Glomerular endothelial cell (primary cell): ENCODE measurements at regions not wholly inside any gene's neighbourhood (a gene's known extent, or its start where the extent isn't known, plus 50 kb on each side); places are given as distances from the start of the nearest gene placed in this dataset.

ENCODE experiments used
- DNase-seq: peaks from one replicate; pipeline ENCODE4 v3.0.0-alpha.2; 2011; ENCODE audit warnings: low read depth, low spot score; ENCODE audit errors: extremely low read depth

GRCh38 chr22:48209473-48210197, 1447.2 kb downstream of the TBC1D22A start:
- DNase-seq, result no peak

GRCh38 chr22:48208894-48209293, 1446.4 kb downstream of the TBC1D22A start:
- no peak for DNase-seq

- no peak for DNase-seq
Observed at GRCh38 chr22:48207919-48208535, 1445.6 kb downstream of the TBC1D22A start.

- DNase-seq, result no peak
Observed at GRCh38 chr22:48205790-48206189, 1443.3 kb downstream of the TBC1D22A start.

GRCh38 chr22:48205161-48205560, 1442.7 kb downstream of the TBC1D22A start:
- DNase-seq, result no peak

GRCh38 chr22:48204296-48204695, 1441.8 kb downstream of the TBC1D22A start:
- no peak for DNase-seq

GRCh38 chr22:48199667-48200066, 1437.2 kb downstream of the TBC1D22A start:
- no peak for DNase-seq

GRCh38 chr22:48198489-48199459, 1436.3 kb downstream of the TBC1D22A start:
- DNase-seq, result no peak

- DNase-seq, result no peak
Observed at GRCh38 chr22:48197189-48197690, 1434.8 kb downstream of the TBC1D22A start.

- no peak for DNase-seq
Observed at GRCh38 chr22:48192920-48193319, 1430.5 kb downstream of the TBC1D22A start.

- no peak for DNase-seq
Observed at GRCh38 chr22:48192071-48192470, 1429.6 kb downstream of the TBC1D22A start.

GRCh38 chr22:48188231-48188721, 1425.8 kb downstream of the TBC1D22A start:
- DNase-seq, result no peak

GRCh38 chr22:48187356-48187755, 1424.9 kb downstream of the TBC1D22A start:
- DNase-seq, result no peak

GRCh38 chr22:48186146-48186790, 1423.8 kb downstream of the TBC1D22A start:
- no peak for DNase-seq

GRCh38 chr22:48185071-48186055, 1422.9 kb downstream of the TBC1D22A start:
- DNase-seq, result no peak

- DNase-seq, result no peak
Observed at GRCh38 chr22:48182846-48183805, 1420.7 kb downstream of the TBC1D22A start.

GRCh38 chr22:48182031-48182430, 1419.6 kb downstream of the TBC1D22A start:
- DNase-seq, result no peak
